Activated naive CD8-positive, alpha-beta T cell treated with anti-CD3 and anti-CD28 coated beads for 36 hours (primary cell): ENCODE measurements at regions not wholly inside any gene's neighbourhood (a gene's known extent, or its start where the extent isn't known, plus 50 kb on each side); places are given as distances from the start of the nearest gene placed in this dataset.
"Not testable (repeated sequence)": the region's sequence is repeated elsewhere in the genome, so short reads cannot be mapped to it uniquely, and the experiment has no call there.

Experiments
- DNase-seq: peaks from one replicate; pipeline ENCODE4 v3.0.0; 2021
- H3K27ac Mint-ChIP-seq: one replicate; pipeline ENCODE4 v1.8.0; 2022; ENCODE audit warnings: mild to moderate bottlenecking, moderate library complexity, mixed read lengths
- H3K27me3 Mint-ChIP-seq: one replicate; pipeline ENCODE4 v1.8.0; 2022; ENCODE audit warnings: mild to moderate bottlenecking, mixed read lengths
- H3K36me3 Mint-ChIP-seq: one replicate; pipeline ENCODE4 v1.8.0; 2021; ENCODE audit warnings: mild to moderate bottlenecking, mixed read lengths
- H3K4me1 Mint-ChIP-seq: one replicate; pipeline ENCODE4 v1.8.0; 2021; ENCODE audit warnings: mixed read lengths
- H3K4me3 Mint-ChIP-seq: one replicate; pipeline ENCODE4 v1.8.0; 2022; ENCODE audit warnings: mild to moderate bottlenecking, moderate library complexity, mixed read lengths
- H3K9me3 Mint-ChIP-seq: one replicate; pipeline ENCODE4 v1.8.0; 2022; ENCODE audit warnings: mixed read lengths

DNA sequence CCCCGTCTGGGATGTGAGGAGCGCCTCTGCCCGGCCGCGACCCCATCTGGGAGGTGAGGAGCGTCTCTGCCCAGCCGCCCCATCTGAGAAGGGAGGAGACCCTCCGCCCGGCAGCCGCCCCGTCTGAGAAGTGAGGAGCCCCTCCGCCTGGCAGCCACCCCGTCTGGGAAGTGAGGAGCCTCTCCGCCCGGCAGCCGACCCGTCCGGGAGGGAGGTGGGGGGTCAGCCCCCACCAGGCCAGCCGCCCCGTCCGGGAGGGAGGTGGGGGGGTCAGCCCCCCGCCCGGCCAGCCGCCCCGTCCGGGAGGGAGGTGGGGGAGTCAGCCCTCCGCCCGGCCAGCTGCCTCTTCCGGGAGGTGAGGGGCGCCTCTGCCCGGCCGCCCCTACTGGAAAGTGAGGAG lies 454.4 kb upstream of the CAMK1G start:
- not testable (repeated sequence) for H3K36me3 Mint-ChIP-seq, DNase-seq, H3K9me3 Mint-ChIP-seq, H3K27me3 Mint-ChIP-seq, H3K27ac Mint-ChIP-seq, H3K4me3 Mint-ChIP-seq, H3K4me1 Mint-ChIP-seq

DNA sequence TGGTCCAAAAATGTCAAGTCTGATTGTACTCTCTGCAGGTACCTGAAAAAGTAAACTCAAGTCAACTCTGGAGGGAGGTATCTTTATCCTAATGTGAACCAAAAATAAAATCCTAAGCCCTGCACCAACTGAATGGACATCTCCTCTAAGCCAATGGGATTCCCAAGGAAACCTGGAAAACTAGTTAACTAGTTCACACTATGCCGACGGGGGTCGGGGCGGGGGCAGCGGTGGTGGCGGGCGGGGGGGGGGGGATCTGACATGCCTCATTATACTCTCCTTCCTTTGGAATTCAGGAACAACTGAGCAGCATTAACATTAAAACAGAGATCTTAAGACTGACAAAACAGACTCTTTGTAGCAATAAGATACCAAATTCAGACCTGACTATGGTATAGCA lies 452.6 kb upstream of the CAMK1G start:
- Mint-ChIP-seq H3K4me1 (no peaks in the 10 kb centered on the region), H3K27ac (no peak overlapping the region), H3K27me3 (peaks cover 1% of the 10 kb centered on the region), H3K36me3 (no peaks in the 10 kb centered on the region), H3K9me3 (peaks cover 6% of the 10 kb centered on the region), H3K4me3 (no peak overlapping the region)
- DNase-seq: no peak

DNA sequence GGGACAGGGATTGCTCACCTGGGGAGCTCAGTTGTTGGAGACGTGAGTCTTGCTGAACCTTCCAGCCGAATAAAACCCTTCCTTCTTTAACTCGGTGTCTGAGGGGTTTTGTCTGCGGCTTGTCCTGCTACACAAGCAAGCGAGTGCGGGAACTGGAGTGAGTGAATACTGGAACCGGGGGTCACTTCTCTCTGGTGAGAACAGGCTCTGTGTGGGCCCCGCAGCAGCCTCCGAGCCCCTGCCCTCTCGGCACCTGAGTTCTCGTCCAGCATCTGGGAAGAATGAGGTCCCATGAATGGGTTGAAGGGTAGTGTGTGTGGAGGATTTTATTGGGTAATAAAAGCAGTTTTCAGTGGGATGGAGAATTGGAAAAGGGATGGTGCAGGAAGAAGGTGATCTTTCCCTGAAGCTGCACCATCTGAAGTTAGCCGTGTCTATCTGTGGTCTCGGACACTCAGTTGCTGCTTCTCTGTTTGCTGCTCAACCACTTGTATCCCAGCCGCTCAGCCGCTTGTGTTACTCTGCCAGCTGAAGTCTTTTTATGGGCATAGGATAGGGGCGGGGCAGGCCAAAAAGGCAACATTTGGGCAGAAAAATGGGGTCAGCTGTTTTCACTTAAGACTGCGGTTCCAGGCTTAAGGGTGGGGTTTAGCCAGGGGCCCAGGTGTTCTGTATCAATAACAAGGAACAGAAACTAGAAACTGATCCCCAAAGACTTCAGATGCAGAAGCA lies 450.6 kb upstream of the CAMK1G start:
- Mint-ChIP-seq H3K36me3 (no peaks in the 10 kb centered on the region), H3K9me3 (peaks cover 3% of the 10 kb centered on the region), H3K27me3 (no peaks in the 10 kb centered on the region)

DNA sequence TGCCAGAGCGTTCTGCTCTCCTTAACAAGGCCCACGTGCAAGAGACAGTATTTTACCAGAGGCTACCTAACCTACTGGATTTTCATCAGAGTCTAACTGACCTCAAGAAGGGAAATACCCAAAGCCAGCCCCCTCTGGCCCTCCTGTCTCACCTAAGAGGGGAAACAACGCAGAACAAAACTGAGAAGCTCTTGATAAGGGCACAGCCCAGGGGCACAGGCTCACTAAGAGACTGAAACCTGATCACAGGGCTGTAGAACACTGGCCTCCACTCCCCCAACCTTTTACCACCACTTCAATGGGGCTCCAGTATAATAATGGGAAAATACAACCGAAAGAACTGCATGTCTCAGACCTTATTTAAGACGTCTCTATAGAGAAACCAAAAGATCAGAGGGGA lies 449.5 kb upstream of the CAMK1G start:
- H3K4me1 Mint-ChIP-seq: no peaks in the 10 kb centered on the region
- H3K4me3 Mint-ChIP-seq: no peak overlapping the region
- H3K27me3 Mint-ChIP-seq: no peaks in the 10 kb centered on the region
- no peak overlapping the region for H3K27ac Mint-ChIP-seq
- no peaks in the 10 kb centered on the region for H3K36me3 Mint-ChIP-seq
- peaks cover 3% of the 10 kb centered on the region for H3K9me3 Mint-ChIP-seq
- DNase-seq: no peak

More for the DNA sequence above, 450.6 kb upstream of the CAMK1G start:
- Mint-ChIP-seq H3K4me1 (no peaks in the 10 kb centered on the region), H3K4me3 (no peak overlapping the region), H3K27ac (no peak overlapping the region)
- DNase-seq: no peak

DNA sequence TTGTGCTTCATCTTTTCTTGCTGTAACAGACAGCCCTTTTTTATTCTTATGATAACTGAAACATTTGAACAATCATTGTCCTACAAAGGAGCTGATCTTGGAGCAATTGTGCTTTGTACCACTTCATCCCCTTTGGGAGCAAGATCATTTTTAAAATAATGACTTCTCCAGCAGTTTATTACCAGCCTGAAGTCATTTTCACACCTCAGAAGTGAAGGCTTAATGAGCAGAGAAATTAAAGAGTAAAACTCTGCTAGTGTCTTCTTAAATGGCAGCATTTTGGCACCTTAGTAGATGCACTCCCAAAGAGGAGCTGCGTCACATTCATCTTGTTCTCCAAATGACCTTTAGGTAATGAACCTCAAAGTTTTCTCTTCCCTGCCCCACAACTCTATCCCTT lies 439.6 kb upstream of the CAMK1G start:
- H3K27ac Mint-ChIP-seq: no peak overlapping the region
- no peak for DNase-seq

DNA sequence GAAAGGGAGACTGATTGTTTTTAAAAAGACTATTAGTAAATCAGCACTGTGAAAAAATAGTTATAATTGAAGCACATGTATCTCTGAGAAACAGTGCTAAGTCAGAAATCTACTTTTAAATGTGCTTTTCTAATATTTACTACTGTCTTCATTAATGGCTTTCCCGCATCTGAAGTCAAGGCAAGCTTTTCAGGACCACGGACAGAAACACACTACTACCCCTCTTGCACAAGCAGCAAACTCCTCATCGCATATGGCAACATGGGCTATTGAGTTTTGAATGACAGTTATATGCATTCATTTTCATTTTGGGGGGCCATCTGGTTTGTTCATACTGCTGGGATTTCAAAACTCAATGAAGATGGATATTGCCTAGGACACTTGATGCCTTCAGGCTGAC lies 433.4 kb upstream of the CAMK1G start:
- no peaks in the 10 kb centered on the region for H3K27me3 Mint-ChIP-seq
- H3K36me3 Mint-ChIP-seq: no peaks in the 10 kb centered on the region
- no peak for DNase-seq

More for the DNA sequence above, 439.6 kb upstream of the CAMK1G start:
- no peaks in the 10 kb centered on the region for H3K4me1 Mint-ChIP-seq
- no peaks in the 10 kb centered on the region for H3K27me3 Mint-ChIP-seq
- no peak overlapping the region for H3K4me3 Mint-ChIP-seq
- no peaks in the 10 kb centered on the region for H3K36me3 Mint-ChIP-seq
- peaks cover 7% of the 10 kb centered on the region for H3K9me3 Mint-ChIP-seq

DNA sequence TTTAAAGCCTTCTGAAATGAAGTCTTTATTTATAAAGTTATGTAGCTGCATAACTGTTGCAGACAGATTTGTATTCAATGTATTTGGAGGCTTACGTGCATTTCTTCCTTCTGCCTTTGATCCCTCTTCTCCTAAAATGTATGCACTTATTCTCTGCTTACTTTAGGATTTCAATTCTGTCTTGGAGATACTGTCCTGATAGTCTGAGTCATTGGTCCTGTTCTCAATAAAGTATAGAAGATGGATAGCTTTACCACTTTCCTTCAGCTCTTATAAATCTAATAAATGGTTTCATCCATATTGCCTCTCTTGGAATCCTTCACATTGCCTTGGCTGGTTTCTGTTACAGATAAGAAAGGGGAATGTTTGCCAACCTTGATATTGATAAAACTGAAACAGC lies 430.1 kb upstream of the CAMK1G start:
- H3K9me3 Mint-ChIP-seq: no peaks in the 10 kb centered on the region
- no peak for DNase-seq
- H3K4me1 Mint-ChIP-seq: no peaks in the 10 kb centered on the region
- no peaks in the 10 kb centered on the region for H3K27me3 Mint-ChIP-seq
- no peak overlapping the region for H3K27ac Mint-ChIP-seq
- H3K4me3 Mint-ChIP-seq: no peak overlapping the region
- H3K36me3 Mint-ChIP-seq: no peaks in the 10 kb centered on the region

More for the DNA sequence above, 433.4 kb upstream of the CAMK1G start:
- H3K4me3 Mint-ChIP-seq: no peak overlapping the region
- H3K9me3 Mint-ChIP-seq: no peaks in the 10 kb centered on the region
- H3K27ac Mint-ChIP-seq: no peak overlapping the region
- no peaks in the 10 kb centered on the region for H3K4me1 Mint-ChIP-seq

DNA sequence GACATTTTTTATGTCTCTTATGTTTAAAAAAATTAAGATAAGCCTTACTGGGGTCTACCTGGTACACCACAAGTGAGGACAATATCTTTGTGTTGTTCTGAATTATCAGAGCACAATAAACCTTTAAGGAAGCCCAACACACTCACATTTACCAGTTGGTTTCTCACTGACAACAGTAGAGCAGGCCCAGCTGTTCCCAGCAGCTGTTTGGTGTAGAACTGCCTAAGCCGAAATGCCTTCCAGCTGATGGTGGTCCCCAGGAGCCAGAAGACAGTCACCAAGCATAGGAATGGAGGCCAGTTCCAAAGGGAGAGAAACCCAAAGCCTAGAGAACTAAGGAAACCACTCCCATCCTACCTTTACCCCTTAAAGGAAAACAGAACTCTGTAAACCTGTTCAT lies 428.6 kb upstream of the CAMK1G start:
- Mint-ChIP-seq H3K36me3 (no peaks in the 10 kb centered on the region), H3K9me3 (no peaks in the 10 kb centered on the region), H3K4me3 (no peak overlapping the region), H3K27ac (no peak overlapping the region), H3K27me3 (no peaks in the 10 kb centered on the region), H3K4me1 (no peaks in the 10 kb centered on the region)
- no peak for DNase-seq

DNA sequence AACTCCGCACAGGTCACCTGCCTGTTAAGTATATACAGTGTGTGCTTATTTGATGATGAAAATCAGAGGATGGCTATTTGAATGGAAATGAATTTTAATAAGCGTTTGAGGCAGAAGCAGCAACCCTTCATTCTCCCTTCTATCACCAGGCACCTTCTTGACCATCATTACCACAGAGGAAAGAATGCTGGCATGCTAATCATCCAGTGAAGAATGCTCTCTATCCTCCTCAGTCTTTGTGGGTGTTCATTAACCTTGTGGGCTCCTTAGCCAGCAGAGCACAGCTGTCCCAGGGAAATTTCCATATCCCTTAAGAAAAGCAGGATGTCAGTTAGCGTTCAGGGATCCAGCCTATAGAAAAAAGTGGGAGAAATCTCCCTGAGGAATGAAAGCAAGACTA lies 428.0 kb upstream of the CAMK1G start:
- Mint-ChIP-seq H3K4me1 (no peaks in the 10 kb centered on the region), H3K27me3 (no peaks in the 10 kb centered on the region), H3K9me3 (no peaks in the 10 kb centered on the region), H3K27ac (no peak overlapping the region), H3K4me3 (no peak overlapping the region), H3K36me3 (no peaks in the 10 kb centered on the region)
- no peak for DNase-seq

DNA sequence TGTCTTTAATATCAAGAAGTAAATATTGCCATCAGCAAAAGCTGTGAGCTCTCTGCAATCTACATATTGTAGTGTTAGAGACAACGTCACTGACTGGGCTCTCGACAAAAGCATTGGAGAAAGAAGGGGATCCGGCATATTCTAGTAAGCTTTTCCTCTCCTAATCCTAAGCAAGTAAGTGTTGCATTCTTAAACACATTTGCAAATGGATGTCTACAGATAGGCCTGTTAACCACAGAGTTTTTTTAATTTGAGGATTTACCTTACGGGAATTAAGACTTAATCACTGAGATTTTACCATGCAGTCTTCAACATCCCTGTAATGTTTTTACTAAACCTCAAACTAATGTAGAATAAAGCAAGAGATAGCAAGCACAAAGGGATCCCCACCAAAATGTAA lies 426.5 kb upstream of the CAMK1G start:
- Mint-ChIP-seq H3K4me3 (no peak overlapping the region), H3K4me1 (no peaks in the 10 kb centered on the region), H3K36me3 (no peaks in the 10 kb centered on the region), H3K9me3 (no peaks in the 10 kb centered on the region), H3K27me3 (no peaks in the 10 kb centered on the region), H3K27ac (no peak overlapping the region)
- DNase-seq: no peak

DNA sequence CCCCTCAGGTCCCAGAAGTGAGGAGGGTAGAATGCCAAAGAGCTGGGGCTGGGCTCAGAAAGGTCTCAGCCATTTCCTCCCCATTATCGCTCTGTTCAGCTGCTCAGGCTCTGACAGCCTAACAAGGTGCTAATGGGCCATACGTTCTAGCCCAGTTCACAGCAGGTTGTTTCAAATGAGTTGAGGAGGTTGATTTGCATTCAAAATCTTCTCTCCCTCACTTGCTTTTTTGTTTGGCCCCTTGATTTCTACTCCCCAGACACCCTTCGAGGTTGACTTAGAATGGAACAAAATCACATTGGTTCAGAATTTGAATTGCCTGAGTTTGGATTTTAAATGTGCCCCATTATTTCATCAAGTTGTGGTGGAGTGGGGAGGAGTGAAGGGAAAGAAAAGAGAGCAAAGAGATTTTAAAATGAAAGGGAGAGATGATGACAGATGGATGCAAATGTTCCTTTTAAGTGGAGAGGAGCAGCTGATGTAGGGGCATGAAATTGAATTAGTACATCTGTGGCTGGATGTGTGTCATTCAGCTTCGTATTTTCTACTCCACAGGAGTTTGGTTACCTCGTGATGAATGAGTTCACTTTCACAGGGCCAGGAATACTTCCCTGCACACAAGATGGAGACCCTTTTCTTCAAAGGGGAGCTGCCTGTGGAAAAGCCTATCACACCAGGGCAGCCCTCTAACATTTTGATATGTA lies 425.8 kb upstream of the CAMK1G start:
- no peaks in the 10 kb centered on the region for H3K27me3 Mint-ChIP-seq
- H3K4me3 Mint-ChIP-seq: no peak overlapping the region
- H3K36me3 Mint-ChIP-seq: no peaks in the 10 kb centered on the region
- DNase-seq: no peak
- H3K9me3 Mint-ChIP-seq: no peaks in the 10 kb centered on the region
- H3K4me1 Mint-ChIP-seq: no peaks in the 10 kb centered on the region
- H3K27ac Mint-ChIP-seq: no peak overlapping the region

DNA sequence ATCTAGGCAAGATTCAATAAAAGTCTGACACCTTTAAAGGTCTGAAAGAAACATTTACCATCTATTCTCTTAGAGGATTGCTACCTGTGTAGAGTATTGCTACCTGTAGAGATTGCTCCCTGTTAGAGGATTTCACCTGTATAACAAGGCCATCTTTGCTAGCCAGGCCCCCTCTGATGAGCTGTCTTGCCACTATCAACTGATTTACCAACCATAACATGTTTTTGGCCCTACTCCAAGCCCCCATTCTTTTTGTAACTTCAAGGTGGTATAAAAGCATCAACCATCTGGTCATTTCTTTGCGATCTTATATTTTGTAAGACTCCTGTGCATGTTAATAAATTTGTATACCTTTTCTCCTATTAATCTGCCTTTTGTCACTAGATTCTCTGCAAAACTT lies 424.7 kb upstream of the CAMK1G start:
- Mint-ChIP-seq H3K27me3 (no peaks in the 10 kb centered on the region), H3K27ac (no peak overlapping the region), H3K9me3 (no peaks in the 10 kb centered on the region), H3K4me1 (no peaks in the 10 kb centered on the region), H3K4me3 (no peak overlapping the region), H3K36me3 (no peaks in the 10 kb centered on the region)
- no peak for DNase-seq

DNA sequence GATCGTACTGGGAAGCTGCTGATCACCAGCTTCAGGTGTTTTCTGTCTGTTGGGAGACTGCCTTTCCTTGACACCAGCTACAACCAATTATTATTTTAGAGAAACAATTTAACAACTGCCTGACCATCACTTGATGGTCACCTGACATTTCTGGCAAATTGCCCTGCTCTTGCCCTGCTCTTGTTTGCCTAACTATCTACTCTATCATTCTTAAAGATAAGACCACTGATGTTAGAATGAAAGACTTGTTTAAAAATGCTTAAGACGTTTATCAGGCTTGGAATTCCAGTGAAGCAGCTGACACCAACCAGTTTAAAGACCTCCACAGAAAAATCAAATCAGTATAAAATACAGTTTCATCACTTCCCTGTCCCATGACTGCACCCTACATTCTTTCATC lies 423.3 kb upstream of the CAMK1G start:
- Mint-ChIP-seq H3K27ac (no peak overlapping the region), H3K27me3 (no peaks in the 10 kb centered on the region), H3K4me3 (no peak overlapping the region), H3K9me3 (no peaks in the 10 kb centered on the region), H3K4me1 (no peaks in the 10 kb centered on the region), H3K36me3 (no peaks in the 10 kb centered on the region)
- DNase-seq: no peak

DNA sequence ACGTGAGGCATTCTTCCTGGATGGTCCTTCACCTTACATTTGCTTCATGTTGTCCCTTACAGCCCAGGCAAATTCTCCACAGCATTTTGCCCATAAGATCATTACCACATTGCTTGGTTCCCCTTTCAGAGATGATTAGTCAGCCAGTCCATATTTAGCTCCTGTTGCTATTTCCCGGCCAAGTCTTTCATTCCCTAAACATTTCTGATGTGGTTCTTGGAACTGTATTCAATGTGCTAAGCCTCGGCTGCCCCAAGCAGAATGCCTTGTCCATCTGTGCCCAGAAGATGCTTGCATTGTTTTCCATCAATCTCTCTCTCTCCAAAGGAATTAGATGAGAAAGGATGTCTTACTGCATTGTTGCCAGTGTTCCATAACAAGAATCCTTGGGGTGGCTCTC lies 420.9 kb upstream of the CAMK1G start:
- DNase-seq: no peak
- Mint-ChIP-seq H3K4me3 (no peak overlapping the region), H3K4me1 (no peaks in the 10 kb centered on the region), H3K27me3 (no peaks in the 10 kb centered on the region), H3K36me3 (no peaks in the 10 kb centered on the region), H3K9me3 (peaks cover 2% of the 10 kb centered on the region), H3K27ac (no peak overlapping the region)

DNA sequence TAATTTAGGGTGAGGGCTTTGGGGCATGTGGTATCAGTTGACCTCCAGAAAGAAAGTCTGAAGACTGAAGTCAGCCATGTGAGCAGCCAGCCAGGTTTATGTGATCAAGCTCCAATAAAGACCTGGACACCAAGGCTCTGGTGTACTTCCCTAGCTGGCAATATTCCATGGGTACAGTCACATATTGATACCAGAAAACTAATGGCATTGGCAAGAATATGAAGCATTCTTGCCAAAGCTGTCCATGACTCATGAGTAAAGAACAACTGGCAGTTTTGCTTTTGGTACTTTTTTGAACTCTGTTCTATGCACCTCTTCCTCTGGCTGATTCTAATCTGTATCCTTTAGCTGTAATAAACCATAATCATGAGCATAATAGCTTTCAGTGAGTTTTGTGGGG lies 415.3 kb upstream of the CAMK1G start:
- H3K36me3 Mint-ChIP-seq: no peaks in the 10 kb centered on the region
- H3K4me1 Mint-ChIP-seq: no peaks in the 10 kb centered on the region
- peaks cover 14% of the 10 kb centered on the region for H3K27me3 Mint-ChIP-seq
- no peak overlapping the region for H3K27ac Mint-ChIP-seq
- H3K9me3 Mint-ChIP-seq: peaks cover 2% of the 10 kb centered on the region
- DNase-seq: no peak
- H3K4me3 Mint-ChIP-seq: no peak overlapping the region

DNA sequence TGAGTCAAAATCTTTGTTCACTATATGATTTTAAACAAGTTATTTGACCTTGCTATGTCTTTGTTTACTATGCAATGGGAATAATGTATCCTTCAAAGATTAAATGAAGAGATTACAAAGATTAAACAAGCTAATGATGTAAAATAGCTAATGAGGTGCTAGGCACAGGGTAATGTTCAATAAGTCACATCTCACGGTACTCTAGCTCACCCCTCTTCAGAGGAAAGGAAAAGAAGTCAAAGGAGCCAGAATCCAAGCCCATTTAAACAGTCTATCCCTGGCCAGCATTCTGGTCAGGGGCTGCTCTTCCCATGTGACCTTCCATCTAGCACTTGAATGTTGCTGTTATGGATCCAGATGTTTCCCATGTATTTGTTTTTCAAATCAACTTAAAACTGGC lies 412.4 kb upstream of the CAMK1G start:
- Mint-ChIP-seq H3K27ac (no peak overlapping the region), H3K27me3 (peaks cover 26% of the 10 kb centered on the region), H3K9me3 (peaks cover under 1% of the 10 kb centered on the region), H3K4me1 (no peaks in the 10 kb centered on the region), H3K36me3 (no peaks in the 10 kb centered on the region), H3K4me3 (no peak overlapping the region)
- DNase-seq: no peak
